Brain pericyte (primary cell): ENCODE measurements at regions not wholly inside any gene's neighbourhood (a gene's known extent, or its start where the extent isn't known, plus 50 kb on each side); places are given as distances from the start of the nearest gene placed in this dataset.
A peak's percentile ranks its signal among the peaks of the same experiment; 100 is the strongest.

Experiments used
- DNase-seq: peaks from one replicate; pipeline ENCODE4 v3.0.0-alpha.2; 2012; ENCODE audit warnings: low read depth, low spot score

GRCh38 chr12:19572920-19573558 lies 133.7 kb downstream of the AEBP2 start:
- DNase-seq: no peak

- no peak for DNase-seq
Observed at GRCh38 chr12:19573866-19574265, 134.6 kb downstream of the AEBP2 start.

GRCh38 chr12:19574601-19575000 lies 135.3 kb downstream of the AEBP2 start:
- DNase-seq: no peak

GRCh38 chr12:19575337-19576243 lies 136.3 kb downstream of the AEBP2 start:
- DNase-seq: peak; percentile 15

GRCh38 chr12:19576506-19577280 lies 137.4 kb downstream of the AEBP2 start:
- DNase-seq: peak; percentile 47

- no peak for DNase-seq
Observed at GRCh38 chr12:19577281-19577530, 137.9 kb downstream of the AEBP2 start.

GRCh38 chr12:19584732-19585131 lies 145.4 kb downstream of the AEBP2 start:
- DNase-seq: no peak

- DNase-seq: no peak
Observed at GRCh38 chr12:19588951-19589350, 149.7 kb downstream of the AEBP2 start.

GRCh38 chr12:19591951-19592350 lies 152.7 kb downstream of the AEBP2 start:
- no peak for DNase-seq

GRCh38 chr12:19596434-19597166 lies 157.3 kb downstream of the AEBP2 start:
- DNase-seq: no peak

- no peak for DNase-seq
Observed at GRCh38 chr12:19597167-19598026, 158.1 kb downstream of the AEBP2 start.

GRCh38 chr12:19605720-19606119 lies 166.4 kb downstream of the AEBP2 start:
- no peak for DNase-seq

GRCh38 chr12:19608039-19608438 lies 168.7 kb downstream of the AEBP2 start:
- DNase-seq: no peak

GRCh38 chr12:19613051-19613535 lies 173.8 kb downstream of the AEBP2 start:
- no peak for DNase-seq

GRCh38 chr12:19614601-19615383 lies 175.5 kb downstream of the AEBP2 start:
- no peak for DNase-seq

- DNase-seq: no peak
Observed at GRCh38 chr12:19615384-19615725, 176.1 kb downstream of the AEBP2 start.

- no peak for DNase-seq
Observed at GRCh38 chr12:19616781-19617180, 177.5 kb downstream of the AEBP2 start.

- no peak for DNase-seq
Observed at GRCh38 chr12:19620222-19620621, 180.9 kb downstream of the AEBP2 start.

GRCh38 chr12:19623751-19624399 lies 184.6 kb downstream of the AEBP2 start:
- DNase-seq: no peak

GRCh38 chr12:19624491-19624890 lies 185.2 kb downstream of the AEBP2 start:
- peak; percentile 25 for DNase-seq
